ENCODE measurements at regions not wholly inside any gene's neighbourhood (a gene's known extent, or its start where the extent isn't known, plus 50 kb on each side); places are given as distances from the start of the nearest gene placed in this dataset.
A peak's percentile ranks its signal among the peaks of the same experiment; 100 is the strongest.

DNA sequence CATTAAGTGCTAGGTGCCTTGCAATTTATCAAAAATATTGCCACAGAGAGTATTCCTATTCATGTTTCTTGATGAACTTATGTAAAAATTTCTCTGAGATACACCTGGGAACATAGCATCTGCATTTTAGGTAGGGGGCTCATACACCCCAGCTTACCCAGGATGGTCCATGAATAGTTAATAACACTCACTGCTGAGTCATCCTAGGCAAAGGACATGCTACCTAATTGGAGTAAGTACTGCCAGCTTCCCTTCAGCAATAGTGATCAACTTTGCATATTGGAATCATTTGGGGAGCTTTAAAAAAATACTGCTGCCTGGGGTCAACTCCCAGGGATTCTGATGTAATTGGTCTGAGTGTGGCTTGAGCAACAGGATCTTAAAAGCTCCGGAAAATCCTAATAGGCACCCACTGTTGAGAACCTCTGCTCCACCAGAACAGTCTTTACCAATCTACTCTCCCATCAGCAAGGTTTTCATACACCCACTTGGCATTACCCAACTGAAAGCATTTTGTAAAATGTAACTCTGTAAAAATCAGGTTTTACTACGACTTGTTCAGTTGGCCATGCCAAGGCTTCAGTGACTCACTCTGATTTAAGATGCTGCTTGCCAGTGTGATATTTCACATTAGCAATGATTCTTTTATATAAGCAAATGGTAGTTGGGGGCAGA, 67.2 kb upstream of the FNDC3A start:
- H3K4me3 Mint-ChIP-seq, result no peak overlapping the region
- Histone ChIP-seq H2AFZ (peak overlapping the region; percentile 90), H3K27ac (ENCODE audit: low read depth) (no peak overlapping the region), H3K4me2 (0 out of 2 replicates have a peak overlapping the region, but pooled peaks have one; percentile 15), H3K4me3 (no peak overlapping the region), H3K27me3 (ENCODE audit: insufficient read depth) (no peaks in the 10 kb centered on the region), H3F3A (replicated peaks; ENCODE audit: low read depth) (no peaks in the 10 kb centered on the region), H4K20me1 (replicated peaks; ENCODE audit: insufficient read depth) (no peaks in the 10 kb centered on the region), H3K79me2 (replicated peaks; ENCODE audit: insufficient read depth) (no peaks in the 10 kb centered on the region), H3K9me2 (ENCODE audit: insufficient read depth) (peaks cover 18% of the 10 kb centered on the region), H3K4me1 (ENCODE audit: insufficient read depth) (peaks cover 5% of the 10 kb centered on the region; the same call in 1 of the 2 replicates), H3K36me3 (ENCODE audit: insufficient read depth) (no peaks in the 10 kb centered on the region)
- no peak overlapping the region; the same call in 1 of the 2 replicates for H3K27ac Mint-ChIP-seq
- TF ChIP-seq, protein P1, sequence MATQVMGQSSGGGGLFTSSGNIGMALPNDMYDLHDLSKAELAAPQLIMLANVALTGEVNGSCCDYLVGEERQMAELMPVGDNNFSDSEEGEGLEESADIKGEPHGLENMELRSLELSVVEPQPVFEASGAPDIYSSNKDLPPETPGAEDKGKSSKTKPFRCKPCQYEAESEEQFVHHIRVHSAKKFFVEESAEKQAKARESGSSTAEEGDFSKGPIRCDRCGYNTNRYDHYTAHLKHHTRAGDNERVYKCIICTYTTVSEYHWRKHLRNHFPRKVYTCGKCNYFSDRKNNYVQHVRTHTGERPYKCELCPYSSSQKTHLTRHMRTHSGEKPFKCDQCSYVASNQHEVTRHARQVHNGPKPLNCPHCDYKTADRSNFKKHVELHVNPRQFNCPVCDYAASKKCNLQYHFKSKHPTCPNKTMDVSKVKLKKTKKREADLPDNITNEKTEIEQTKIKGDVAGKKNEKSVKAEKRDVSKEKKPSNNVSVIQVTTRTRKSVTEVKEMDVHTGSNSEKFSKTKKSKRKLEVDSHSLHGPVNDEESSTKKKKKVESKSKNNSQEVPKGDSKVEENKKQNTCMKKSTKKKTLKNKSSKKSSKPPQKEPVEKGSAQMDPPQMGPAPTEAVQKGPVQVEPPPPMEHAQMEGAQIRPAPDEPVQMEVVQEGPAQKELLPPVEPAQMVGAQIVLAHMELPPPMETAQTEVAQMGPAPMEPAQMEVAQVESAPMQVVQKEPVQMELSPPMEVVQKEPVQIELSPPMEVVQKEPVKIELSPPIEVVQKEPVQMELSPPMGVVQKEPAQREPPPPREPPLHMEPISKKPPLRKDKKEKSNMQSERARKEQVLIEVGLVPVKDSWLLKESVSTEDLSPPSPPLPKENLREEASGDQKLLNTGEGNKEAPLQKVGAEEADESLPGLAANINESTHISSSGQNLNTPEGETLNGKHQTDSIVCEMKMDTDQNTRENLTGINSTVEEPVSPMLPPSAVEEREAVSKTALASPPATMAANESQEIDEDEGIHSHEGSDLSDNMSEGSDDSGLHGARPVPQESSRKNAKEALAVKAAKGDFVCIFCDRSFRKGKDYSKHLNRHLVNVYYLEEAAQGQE (IDR thresholded peaks at IDR 0.05; ENCODE audit: unreplicated experiment), result no peak
- no peak for TF ChIP-seq EZH2 (IDR thresholded peaks at IDR 0.05; ENCODE audit: low read depth, unreplicated experiment)
- TF ChIP-seq NANOG (IDR thresholded peaks at IDR 0.05; ENCODE audit: borderline replicate concordance), result no peak
- TF ChIP-seq STAT1 (IDR thresholded peaks at IDR 0.05; ENCODE audit: unreplicated experiment), result no peak
- no peak for TF ChIP-seq ZNF331 (CRISPR knock-in tag; IDR thresholded peaks at IDR 0.05; ENCODE audit: low read depth)
- no peak for TF ChIP-seq JUNB (IDR thresholded peaks at IDR 0.05; ENCODE audit: unreplicated experiment)
- TF ChIP-seq EZH2phosphoT487 (IDR thresholded peaks at IDR 0.05; ENCODE audit: unreplicated experiment), result no peak
- TF ChIP-seq, protein P2, sequence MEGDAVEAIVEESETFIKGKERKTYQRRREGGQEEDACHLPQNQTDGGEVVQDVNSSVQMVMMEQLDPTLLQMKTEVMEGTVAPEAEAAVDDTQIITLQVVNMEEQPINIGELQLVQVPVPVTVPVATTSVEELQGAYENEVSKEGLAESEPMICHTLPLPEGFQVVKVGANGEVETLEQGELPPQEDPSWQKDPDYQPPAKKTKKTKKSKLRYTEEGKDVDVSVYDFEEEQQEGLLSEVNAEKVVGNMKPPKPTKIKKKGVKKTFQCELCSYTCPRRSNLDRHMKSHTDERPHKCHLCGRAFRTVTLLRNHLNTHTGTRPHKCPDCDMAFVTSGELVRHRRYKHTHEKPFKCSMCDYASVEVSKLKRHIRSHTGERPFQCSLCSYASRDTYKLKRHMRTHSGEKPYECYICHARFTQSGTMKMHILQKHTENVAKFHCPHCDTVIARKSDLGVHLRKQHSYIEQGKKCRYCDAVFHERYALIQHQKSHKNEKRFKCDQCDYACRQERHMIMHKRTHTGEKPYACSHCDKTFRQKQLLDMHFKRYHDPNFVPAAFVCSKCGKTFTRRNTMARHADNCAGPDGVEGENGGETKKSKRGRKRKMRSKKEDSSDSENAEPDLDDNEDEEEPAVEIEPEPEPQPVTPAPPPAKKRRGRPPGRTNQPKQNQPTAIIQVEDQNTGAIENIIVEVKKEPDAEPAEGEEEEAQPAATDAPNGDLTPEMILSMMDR (conservative IDR thresholded peaks at IDR 0.05; ENCODE audit: low read depth in 2 of 2), result no peak
- no peak for TF ChIP-seq POLR2AphosphoS5 (IDR thresholded peaks at IDR 0.05; ENCODE audit: low read depth)
- TF ChIP-seq ZNF462 (CRISPR knock-in tag; IDR thresholded peaks at IDR 0.05), result no peak
- TF ChIP-seq CREB1 (CRISPR knock-in tag; IDR thresholded peaks at IDR 0.05; ENCODE audit: low read depth), result no peak
- TF ChIP-seq ETS1 (IDR thresholded peaks at IDR 0.05), result no peak
- TF ChIP-seq ZNF114 (CRISPR knock-in tag; IDR thresholded peaks at IDR 0.05), result no peak
- no peaks in the 10 kb centered on the region for H3K36me3 Mint-ChIP-seq (ENCODE audit: low read depth)
- H3K27me3 Mint-ChIP-seq (ENCODE audit: insufficient read depth, low read depth, poor library complexity), result no peaks in the 10 kb centered on the region
- H3K9me3 Mint-ChIP-seq, result no peaks in the 10 kb centered on the region
- no peak for DNase-seq (ENCODE audit: low spot score)
- peaks cover 13% of the 10 kb centered on the region; the same call in 2 of the 3 replicates for H3K4me1 Mint-ChIP-seq
- ATAC-seq, result no peak
